ENCODE measurements at regions not wholly inside any gene's neighbourhood (a gene's known extent, or its start where the extent isn't known, plus 50 kb on each side); places are given as distances from the start of the nearest gene placed in this dataset.
"Not testable (repeated sequence)": the region's sequence is repeated elsewhere in the genome, so short reads cannot be mapped to it uniquely, and the experiment has no call there.

- no peak for DNase-seq
Observed at GRCh38 chr14:76264384-76264783, 111.6 kb upstream of the ESRRB start.

GRCh38 chr14:76267322-76268046, 108.5 kb upstream of the ESRRB start:
- peak; percentile 2 for DNase-seq

GRCh38 chr14:76268047-76268431, 107.9 kb upstream of the ESRRB start:
- DNase-seq, result no peak

GRCh38 chr14:76268700-76269099, 107.2 kb upstream of the ESRRB start:
- DNase-seq, result no peak

- no peak for DNase-seq
Observed at GRCh38 chr14:76271041-76271755, 104.7 kb upstream of the ESRRB start.

DNA sequence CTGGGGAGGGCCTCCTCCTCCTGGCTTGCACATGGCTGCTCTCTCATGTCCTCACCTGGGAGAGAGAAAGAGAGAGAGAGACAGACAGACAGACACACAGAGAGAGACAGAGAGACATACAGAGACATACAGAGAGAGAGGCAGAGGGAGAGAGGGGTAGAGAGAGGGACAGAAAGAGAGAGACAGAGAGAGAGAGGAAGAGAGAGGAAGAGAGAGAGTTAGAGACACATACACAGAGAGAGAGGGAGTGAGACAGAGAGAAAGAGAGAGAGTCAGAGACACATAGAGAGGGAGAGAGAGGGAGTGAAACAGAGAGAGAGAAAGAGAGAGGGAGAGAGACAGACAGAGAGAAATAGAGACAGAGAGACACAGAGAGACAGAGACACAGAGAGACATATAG, 103.6 kb upstream of the ESRRB start:
- DNase-seq, result no peak

DNA sequence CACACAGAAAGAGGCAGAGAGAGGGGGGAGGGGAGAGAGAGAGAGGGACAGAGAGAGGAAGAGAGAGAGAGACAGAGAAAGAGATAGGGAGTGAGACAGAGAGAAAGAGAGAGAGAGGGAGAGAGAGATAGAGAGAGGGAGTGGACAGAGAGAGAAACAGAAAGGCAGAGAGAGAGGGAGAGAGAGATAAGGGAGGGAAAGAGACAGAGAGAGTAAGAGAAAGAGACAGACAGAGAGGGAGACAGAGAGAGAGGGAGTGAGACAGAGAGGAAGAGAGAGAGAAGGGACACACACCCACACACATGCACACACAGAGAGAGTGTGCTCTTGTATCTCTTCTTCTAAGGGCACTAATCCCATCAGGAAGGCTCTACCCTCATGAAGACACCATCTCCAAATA, 103.2 kb upstream of the ESRRB start:
- no peak for DNase-seq

- DNase-seq, result no peak
Observed at GRCh38 chr14:76273346-76273745, 102.6 kb upstream of the ESRRB start.

DNA sequence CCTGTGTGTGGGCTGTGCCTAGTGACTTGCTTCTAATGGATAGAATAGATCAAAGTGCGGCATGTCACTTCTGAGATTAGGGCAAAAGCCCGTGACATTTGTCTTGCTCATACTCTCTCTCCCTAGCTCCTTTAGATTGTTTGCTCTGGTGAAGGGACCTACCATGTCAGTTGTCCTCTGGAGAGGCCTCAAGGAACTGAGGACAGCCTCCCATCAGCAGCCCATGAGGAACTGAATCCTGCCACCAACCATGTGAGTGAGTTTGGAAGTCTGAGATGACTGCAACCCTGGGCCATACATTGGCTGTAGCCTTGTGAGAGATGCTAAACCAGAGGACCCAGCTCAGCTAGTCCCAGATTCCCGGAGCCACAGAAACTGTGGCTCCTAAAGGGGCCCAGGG, 101.6 kb upstream of the ESRRB start:
- no peak for DNase-seq

- DNase-seq, result no peak
Observed at GRCh38 chr14:76277586-76278130, 98.3 kb upstream of the ESRRB start.

- no peak for DNase-seq
Observed at GRCh38 chr14:76280221-76280620, 95.7 kb upstream of the ESRRB start.

DNA sequence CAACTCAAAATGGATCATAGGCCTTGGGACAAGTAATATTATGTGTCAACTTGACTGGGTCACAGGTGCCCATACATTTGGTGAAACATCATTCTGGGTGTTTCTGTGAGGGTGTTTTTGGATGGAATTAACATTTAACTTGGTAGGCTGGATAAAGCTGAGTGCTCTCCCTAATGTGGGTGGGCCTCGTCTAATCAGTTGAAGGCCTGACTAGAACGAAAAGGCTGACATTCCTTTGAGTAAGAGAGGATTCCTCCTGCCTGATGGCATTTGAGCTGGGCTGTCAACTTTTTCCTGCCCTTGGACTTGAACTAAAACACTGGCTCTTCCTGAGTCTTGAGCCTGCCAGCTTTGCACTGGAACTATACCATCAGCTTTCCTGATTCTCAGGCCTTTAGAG, 93.4 kb upstream of the ESRRB start:
- no peak for DNase-seq

GRCh38 chr14:76287063-76287462, 88.9 kb upstream of the ESRRB start:
- DNase-seq, result no peak

DNA sequence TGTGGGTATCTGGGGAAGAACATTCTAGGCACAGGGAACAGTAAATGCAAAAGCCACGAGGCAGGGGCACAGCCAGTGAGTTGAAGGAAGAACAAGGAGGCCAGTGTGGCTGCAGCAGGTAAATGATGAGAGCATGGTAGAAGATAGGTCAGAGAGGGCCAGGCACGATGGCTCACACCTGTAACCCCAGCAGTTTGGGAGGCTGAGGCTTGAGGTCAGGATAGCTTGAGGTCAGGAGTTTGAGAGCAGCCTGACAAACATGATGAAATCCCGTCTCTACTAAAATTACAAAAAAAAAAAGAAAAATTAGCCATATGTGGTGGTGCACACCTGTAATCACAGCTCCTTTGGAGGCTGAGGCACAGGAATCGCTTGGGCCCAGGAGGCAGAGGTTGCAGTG, 86.7 kb upstream of the ESRRB start:
- DNase-seq, result no peak

DNA sequence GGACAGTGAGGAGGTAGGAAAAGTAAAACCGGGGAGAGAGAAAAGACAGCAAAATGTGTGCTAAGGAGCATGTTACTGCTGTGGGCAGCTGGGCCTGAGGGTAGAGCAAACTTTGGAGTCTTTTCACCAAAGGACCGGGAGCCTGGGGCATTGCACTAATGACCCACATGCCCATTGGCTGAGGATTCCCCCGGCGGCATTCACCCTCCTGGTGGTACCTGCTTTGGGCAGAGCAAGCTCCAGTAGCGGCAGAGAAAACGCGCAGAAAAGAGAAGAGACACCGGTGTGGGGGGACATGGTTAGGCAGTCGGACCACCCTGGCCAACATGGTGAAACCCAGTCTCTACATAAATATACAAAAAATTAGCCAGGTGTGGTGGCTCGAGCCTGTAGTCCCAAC, 83.4 kb upstream of the ESRRB start:
- no peak for DNase-seq

GRCh38 chr14:76293221-76293620, 82.7 kb upstream of the ESRRB start:
- DNase-seq, result no peak

DNA sequence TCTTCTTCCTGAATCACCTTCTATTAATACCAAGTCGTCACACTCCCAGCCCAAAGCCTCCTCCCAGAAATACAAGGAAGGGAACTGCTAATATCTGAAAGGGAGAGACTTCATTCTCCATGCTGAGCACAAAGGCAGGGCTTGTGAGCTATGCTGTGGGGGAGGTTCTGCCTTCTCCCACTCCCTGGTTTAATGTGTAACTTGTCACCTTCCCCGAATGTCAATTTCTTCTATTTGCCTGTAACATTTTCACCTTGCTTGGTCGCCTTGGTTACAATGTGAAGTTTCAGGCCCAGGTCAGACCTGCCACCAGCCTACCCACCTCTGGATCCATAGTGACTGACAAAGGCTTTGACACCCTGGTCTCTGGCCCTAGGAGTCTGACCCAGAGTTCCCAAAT, 82.0 kb upstream of the ESRRB start:
- no peak for DNase-seq

DNA sequence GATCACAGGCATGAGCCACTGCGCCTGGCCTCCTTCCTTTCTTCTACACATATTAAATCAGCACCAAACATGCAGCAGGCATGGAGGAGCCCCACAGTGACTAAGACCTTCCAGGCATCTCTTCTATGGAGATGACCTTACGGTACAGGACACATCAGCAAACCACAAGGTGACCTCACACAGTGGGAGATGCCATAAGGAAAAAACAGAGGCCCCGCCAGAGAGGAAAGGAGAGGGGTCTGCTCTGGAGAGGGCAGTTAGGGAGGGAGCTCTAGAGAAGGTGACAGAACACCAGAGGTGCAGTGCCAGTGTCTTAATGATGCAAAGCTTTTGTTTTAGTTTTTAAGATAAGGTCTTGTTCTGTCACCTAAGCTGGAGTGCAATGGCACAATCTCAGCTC, 81.1 kb upstream of the ESRRB start:
- no peak for DNase-seq

DNA sequence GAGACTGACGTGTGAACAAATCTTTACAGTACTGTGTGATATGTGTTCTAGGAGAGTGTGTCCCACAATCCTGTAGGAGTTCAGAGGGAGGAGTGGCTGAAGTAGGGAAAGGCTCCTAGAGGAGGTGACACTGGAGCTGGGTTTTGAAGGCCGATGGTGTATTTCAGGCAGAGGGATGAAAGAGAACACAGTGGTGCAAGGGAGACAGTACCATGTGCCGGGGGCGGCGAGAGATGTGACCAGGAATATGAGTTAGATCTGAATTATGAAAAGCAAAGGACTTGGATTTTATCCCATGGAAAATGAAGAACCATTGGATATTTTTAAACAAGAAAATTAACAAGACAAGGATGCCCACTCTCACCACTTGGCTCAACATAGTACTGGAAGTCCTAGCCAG, 77.0 kb upstream of the ESRRB start:
- DNase-seq, result no peak

DNA sequence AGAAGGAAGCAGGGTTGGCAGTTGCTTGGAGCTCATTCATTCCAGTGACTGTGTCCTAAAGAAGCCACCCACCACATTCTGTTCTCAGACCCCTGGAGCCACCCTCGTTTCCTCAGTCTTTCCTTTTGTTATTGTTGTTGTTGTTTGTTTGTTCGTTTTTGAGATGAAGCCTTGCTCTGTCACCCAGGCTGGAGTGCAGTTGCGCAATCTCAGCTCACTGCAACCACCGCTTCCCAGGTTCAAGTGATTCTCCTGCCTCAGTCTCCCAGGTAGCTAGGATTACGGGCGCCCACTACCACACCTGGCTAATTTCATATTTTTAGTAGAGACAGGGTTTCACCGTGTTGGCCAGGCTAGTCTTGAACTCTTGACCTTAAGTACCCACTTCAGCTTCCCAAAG, 72.7 kb upstream of the ESRRB start:
- DNase-seq, result not testable (repeated sequence)

- no peak for DNase-seq
Observed at GRCh38 chr14:76304536-76305267, 71.2 kb upstream of the ESRRB start.

DNA sequence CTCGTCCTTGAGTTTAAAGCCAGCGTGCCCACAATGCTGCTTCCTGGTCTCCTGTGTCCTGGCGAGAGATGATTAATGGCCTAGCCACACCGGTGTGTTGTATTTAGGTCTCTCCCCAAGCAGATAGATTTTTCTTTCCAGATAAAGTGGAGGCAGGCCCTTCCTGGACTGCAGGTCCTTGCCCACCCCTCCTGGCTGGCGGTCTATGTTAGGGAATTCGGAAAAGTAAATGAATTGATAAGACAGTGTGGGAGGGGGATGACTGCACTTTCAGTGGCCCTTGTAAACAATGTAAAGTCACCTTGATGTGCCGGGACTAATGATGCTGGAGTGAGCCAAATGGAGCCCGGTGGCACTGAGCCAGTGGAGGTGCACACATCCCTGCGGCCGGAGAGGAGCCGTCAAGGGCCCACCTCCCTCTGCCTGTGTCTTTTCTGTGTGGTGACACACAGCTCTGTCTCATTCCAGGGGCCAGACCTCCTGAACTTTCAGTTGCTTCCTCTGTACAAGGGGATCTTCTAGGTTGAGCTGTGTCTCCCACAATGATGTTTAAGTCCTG, 70.6 kb upstream of the ESRRB start:
- DNase-seq, result no peak

DNA sequence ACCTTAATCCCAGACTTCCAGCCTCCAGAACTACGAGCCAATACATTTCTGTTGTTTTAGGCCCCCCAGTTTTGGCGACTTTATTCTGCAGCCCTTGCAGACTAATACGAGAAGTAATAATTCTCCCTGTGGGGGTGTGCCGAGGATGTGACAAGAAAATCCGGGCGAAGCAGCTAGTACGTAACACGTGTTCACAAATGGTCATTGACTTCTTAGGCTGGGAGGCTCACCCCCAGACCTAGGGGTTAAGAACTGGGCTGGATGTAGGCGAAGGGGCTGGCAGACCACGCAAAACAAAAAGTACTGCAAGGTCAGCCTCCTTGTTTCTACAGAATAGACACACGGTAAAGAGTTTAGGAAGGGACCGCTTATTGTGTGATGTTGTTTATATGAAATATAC, 69.8 kb upstream of the ESRRB start:
- no peak for DNase-seq

Data from stimulated activated CD4-positive, alpha-beta T cell treated with anti-CD3 and anti-CD28 coated beads, Interleukin-12 subunit alpha, Interleukin-12 subunit beta, amount 100 ng/mL, for 4 hours (primary cell).